GM10248 (cell line): ENCODE measurements at regions not wholly inside any gene's neighbourhood (a gene's known extent, or its start where the extent isn't known, plus 50 kb on each side); places are given as distances from the start of the nearest gene placed in this dataset.

Experiments
- CTCF ChIA-PET: fragments of 300-600 bp; sonication (Branson Sonifier 250); formaldehyde crosslinking; extraction: SDS; loops from one replicate; lab custom pipeline; 2021; ENCODE audit warnings: antibody characterized with exemption; lab: Yijun Ruan, JAX
- POLR2A ChIA-PET: fragments of 350-650 bp; sonication (Branson Sonifier 250); formaldehyde crosslinking; extraction: SDS; loops from one replicate; lab custom pipeline; 2020; ENCODE audit warnings: antibody characterized with exemption; lab: Yijun Ruan, JAX
- DNase-seq: peaks from one replicate; pipeline ENCODE4 v3.0.0; 2012; ENCODE audit errors: extremely low spot score
- TF ChIP-seq, protein P1 (sequence below): IDR thresholded peaks from 2 replicates; pipeline ENCODE4 v1.5.1; 2012; ENCODE audit warnings: mild to moderate bottlenecking, low read depth; ENCODE audit errors: extremely low read depth, missing control alignments, control extremely low read depth

DNA sequence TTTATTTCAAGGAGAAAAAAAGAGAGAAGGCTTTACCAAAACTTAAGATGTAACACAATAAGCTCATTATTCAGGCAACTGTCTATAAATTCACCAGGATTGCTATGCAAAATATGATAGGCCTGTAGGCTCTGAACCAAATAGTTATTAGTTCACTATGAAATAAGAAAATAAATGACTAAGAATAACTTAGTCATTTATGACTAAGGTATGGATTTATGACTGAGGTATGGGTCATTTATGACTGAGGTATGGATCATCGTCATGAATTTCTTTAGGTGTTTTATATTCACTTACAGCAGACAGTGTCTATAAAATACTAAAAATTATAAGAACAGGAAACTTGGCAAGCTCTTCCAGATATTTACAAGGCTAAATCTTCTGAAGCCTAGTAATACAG lies 52.1 kb upstream of the SNX9 start:
- TF ChIP-seq, protein P1, sequence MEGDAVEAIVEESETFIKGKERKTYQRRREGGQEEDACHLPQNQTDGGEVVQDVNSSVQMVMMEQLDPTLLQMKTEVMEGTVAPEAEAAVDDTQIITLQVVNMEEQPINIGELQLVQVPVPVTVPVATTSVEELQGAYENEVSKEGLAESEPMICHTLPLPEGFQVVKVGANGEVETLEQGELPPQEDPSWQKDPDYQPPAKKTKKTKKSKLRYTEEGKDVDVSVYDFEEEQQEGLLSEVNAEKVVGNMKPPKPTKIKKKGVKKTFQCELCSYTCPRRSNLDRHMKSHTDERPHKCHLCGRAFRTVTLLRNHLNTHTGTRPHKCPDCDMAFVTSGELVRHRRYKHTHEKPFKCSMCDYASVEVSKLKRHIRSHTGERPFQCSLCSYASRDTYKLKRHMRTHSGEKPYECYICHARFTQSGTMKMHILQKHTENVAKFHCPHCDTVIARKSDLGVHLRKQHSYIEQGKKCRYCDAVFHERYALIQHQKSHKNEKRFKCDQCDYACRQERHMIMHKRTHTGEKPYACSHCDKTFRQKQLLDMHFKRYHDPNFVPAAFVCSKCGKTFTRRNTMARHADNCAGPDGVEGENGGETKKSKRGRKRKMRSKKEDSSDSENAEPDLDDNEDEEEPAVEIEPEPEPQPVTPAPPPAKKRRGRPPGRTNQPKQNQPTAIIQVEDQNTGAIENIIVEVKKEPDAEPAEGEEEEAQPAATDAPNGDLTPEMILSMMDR: no peak
- ChIA-PET POLR2A (no interaction called here), CTCF (interaction anchor here (1.2 to 3.1 kb wide), 4 partner anchors 8 to 37 kb away, joined by 3 to 18 read pairs (median 4); no protein-coding TSS in a partner anchor)
- no peak for DNase-seq

DNA sequence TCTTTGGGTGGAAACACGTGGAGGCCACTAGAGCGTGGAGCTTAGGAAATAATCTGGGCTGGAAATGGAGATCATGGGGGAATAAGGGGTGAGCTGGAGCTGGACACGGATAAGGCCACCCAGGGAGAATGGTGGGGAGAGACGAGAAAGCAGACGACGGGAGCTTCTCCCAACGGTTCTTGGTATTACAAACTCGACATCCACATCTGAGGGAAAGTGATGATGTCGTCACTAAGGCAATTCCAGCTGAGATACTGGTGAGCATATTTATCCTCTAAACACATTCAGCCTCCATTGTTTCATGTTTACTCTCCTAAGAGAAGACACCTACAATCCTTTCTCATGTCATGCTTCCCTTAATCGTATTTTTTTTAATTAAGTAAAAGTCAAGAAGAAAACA lies 50.2 kb upstream of the SNX9 start:
- DNase-seq: no peak
- ChIA-PET CTCF (interaction anchor here (0.7 kb wide), 1 partner anchor 103 kb away, joined by 3 read pairs; no protein-coding TSS in a partner anchor), POLR2A (no interaction called here)
- TF ChIP-seq, protein P1: no peak
